Pancreas (tissue), 10 donors: ENCODE measurements at regions not wholly inside any gene's neighbourhood (a gene's known extent, or its start where the extent isn't known, plus 50 kb on each side); places are given as distances from the start of the nearest gene placed in this dataset.

Experiments
- ATAC-seq, 4 donors: fragments of 200-7000 bp; cut with Tn5 transposase; one replicate each; pipeline versions ENCODE4 v1.8.0 to v1.9.1; 2020; ENCODE audit warnings: mild to moderate bottlenecking in 4 of 4, moderate library complexity in 4 of 4
- DNase-seq, 6 donors: peaks; one replicate each; pipeline ENCODE4 v3.0.0-alpha.2; 2020
- FAIRE-seq: peaks from 2 replicates; lab custom pipeline; 2012; peaks lifted over from hg19 to GRCh38; lab: Jason Lieb, UNC
- H3K27ac ChIP-seq, 4 donors: fragments of 200-600 bp; sonication (generic); 1 replicate in 3 of 4; 2 replicates in 1 of 4; pipeline versions ENCODE4 v1.5.0 to v1.8.0; 2020
- H3K27me3 ChIP-seq, 4 donors: fragments of 200-600 bp; one replicate each; pipeline ENCODE4 v1.8.0; 2021
- H3K36me3 ChIP-seq, 3 donors: fragments of 200-600 bp; sonication (generic) in 1 of 3; one replicate each; pipeline versions ENCODE4 v1.5.0 to v1.8.0; 2020 to 2021
- H3K4me1 ChIP-seq, 3 donors: fragments of 200-600 bp; one replicate each; pipeline ENCODE4 v1.8.0; 2021
- H3K4me3 ChIP-seq, 4 donors: fragments of 200-600 bp; sonication (generic) in 2 of 4; one replicate each; pipeline versions ENCODE4 v1.5.0 to v1.8.0; 2020 to 2021
- H3K9me3 ChIP-seq, 4 donors: fragments of 200-600 bp; one replicate each; pipeline ENCODE4 v1.8.0; 2021
- WGBS, 2 donors: extraction: QIAGEN DNeasy Blood & Tissue Kit; methylation state at CpG; one replicate each; pipeline ENCODE4 v1.1.7; 2013; 5-methylcytosine and 5-hydroxymethylcytosine counted together
- intact Hi-C, 3 donors: fragments of 100-400 bp; cut with DNase I; formaldehyde crosslinking; loops; one replicate each; pipeline versions ENCODE4 v1.11.1 to v1.14.2; 2022
- TF ChIP-seq, protein P1 (sequence below), 4 donors: fragments of 200-600 bp; sonication (generic) in 3 of 4; IDR thresholded peaks; one replicate each; pipeline versions ENCODE4 v1.5.0 to v1.8.0; 2021; ENCODE audit warnings: antibody characterized with exemption in 4 of 4
- donor health status: healthy with polysubstance abuse.
- donor health status: DM: no; HTN: no; CAD: no; lungs with moderate emphysema.
- donor health status: DM: no; HTN: no; CAD: no.
- donor health status: control.
- donor health status: control.
- donor health status: Bipolar disorder and iron deficiency.
- donor health status: DM: yes; HTN: yes; CAD: no.
- donor health status: DM: no; HTN: no; CAD: no.
- donor health status: DM: no; HTN: no; CAD: no.
- donor health status: DM: yes; HTN: yes; CAD: no.

DNA sequence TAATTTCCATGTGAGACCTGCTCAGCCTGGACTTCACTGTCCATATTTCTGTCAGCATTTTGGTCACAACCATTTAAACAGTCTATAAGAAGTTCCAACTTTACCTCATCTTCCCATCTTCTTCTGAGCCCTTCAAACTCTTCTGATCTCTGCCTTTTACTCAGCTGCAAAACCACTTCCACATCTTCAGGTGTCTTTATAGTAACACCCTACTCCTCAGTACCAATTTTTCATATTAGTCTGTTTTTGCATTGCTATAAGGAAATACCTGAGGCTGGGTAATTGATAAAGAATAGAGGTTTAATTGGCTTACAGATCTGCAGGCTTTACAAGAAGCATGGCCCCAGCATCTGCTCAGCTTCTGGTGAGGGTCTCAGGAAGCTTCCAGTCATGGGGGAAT is 1648.9 kb upstream of the SLC10A2 start:
- TF ChIP-seq, protein P1, sequence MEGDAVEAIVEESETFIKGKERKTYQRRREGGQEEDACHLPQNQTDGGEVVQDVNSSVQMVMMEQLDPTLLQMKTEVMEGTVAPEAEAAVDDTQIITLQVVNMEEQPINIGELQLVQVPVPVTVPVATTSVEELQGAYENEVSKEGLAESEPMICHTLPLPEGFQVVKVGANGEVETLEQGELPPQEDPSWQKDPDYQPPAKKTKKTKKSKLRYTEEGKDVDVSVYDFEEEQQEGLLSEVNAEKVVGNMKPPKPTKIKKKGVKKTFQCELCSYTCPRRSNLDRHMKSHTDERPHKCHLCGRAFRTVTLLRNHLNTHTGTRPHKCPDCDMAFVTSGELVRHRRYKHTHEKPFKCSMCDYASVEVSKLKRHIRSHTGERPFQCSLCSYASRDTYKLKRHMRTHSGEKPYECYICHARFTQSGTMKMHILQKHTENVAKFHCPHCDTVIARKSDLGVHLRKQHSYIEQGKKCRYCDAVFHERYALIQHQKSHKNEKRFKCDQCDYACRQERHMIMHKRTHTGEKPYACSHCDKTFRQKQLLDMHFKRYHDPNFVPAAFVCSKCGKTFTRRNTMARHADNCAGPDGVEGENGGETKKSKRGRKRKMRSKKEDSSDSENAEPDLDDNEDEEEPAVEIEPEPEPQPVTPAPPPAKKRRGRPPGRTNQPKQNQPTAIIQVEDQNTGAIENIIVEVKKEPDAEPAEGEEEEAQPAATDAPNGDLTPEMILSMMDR (IDR thresholded peaks at IDR 0.05) = no peak
- no peak for ATAC-seq
- FAIRE-seq = no peak

DNA sequence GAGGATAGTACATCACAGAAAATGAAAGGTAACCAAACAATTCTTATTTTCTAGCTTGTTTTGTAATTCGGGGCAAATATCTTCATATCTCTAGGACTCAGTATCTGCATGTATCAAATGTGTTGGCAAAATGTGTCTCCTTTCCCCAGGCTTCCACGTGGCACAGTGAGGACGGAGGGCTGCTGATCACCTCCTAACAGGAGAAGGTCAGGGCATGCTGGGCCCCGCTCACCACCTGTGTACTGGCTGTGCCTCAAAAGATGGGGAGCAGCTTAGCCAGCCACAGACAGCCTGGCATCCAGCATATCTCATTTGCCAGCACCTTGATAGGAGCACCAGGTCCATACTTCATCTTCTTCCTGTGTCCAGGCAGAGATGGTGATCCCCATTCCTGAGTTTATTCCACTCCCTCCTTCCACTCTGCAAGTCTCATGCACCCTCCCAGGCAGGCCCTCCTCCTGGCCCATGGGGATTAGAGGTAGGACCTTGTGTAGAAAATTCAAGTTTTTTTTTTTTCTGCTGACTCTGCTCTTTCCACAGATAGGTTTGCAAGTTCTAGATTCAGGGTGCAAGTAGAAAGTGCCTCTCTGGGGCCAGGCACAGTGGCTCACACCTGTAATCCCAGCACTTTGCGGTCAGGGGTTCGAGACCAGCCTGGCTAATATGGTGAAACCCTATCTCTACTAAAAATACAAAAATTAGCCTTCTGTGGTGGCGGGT is 1639.0 kb upstream of the SLC10A2 start:
- ATAC-seq (no peak), FAIRE-seq (no peak), DNase-seq (peak in 1 of 6 donors; percentile 31)
- H3K36me3 ChIP-seq = no peaks in the 10 kb centered on the region
- intact Hi-C loops = no loop called here
- no peaks in the 10 kb centered on the region for H3K9me3 ChIP-seq
- TF ChIP-seq, protein P1 (IDR thresholded peaks at IDR 0.05) = no peak
- no peak overlapping the region for H3K27ac ChIP-seq
- H3K4me1 ChIP-seq = no peaks in the 10 kb centered on the region
- H3K4me3 ChIP-seq = no peak overlapping the region
- 68 to 78% methylated on average over 7 of the region's 7 CpGs for WGBS, 2 donors
- H3K27me3 ChIP-seq = no peaks in the 10 kb centered on the region

More for the DNA sequence above, 1648.9 kb upstream of the SLC10A2 start:
- H3K4me3 ChIP-seq = no peak overlapping the region
- no peaks in the 10 kb centered on the region for H3K4me1 ChIP-seq
- DNase-seq = no peak
- no peak overlapping the region for H3K27ac ChIP-seq
- intact Hi-C loops = no loop called here
- no peaks in the 10 kb centered on the region for H3K9me3 ChIP-seq
- H3K36me3 ChIP-seq = no peaks in the 10 kb centered on the region
- no peaks in the 10 kb centered on the region for H3K27me3 ChIP-seq

DNA sequence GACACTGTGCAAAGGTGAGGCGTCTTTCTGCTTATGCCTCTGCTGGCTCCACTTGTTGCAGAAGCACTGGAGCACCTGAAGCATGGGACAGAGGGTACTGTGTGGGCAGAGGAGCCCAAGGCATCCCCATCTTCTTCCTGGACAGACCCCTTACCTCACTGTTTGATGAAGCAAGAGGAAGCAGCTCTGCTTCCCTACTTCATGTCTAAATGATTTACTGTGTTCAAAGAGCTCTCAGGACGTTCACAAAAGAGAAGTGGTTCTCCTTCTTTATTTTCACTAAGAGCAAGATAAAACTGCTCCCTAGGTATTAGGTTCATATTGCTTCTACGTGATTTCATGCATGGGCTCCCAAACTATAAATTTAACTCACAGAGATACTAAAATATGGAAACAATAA is 1635.4 kb upstream of the SLC10A2 start:
- 60 to 67% methylated on average over 3 of the region's 3 CpGs for WGBS, 2 donors
- H3K36me3 ChIP-seq = no peaks in the 10 kb centered on the region
- intact Hi-C loops = no loop called here
- DNase-seq (no peak), FAIRE-seq (no peak), ATAC-seq (no peak)
- H3K4me3 ChIP-seq = no peak overlapping the region
- no peaks in the 10 kb centered on the region for H3K4me1 ChIP-seq
- TF ChIP-seq, protein P1 (IDR thresholded peaks at IDR 0.05) = no peak
- no peak overlapping the region for H3K27ac ChIP-seq
- no peaks in the 10 kb centered on the region for H3K27me3 ChIP-seq
- no peaks in the 10 kb centered on the region for H3K9me3 ChIP-seq

DNA sequence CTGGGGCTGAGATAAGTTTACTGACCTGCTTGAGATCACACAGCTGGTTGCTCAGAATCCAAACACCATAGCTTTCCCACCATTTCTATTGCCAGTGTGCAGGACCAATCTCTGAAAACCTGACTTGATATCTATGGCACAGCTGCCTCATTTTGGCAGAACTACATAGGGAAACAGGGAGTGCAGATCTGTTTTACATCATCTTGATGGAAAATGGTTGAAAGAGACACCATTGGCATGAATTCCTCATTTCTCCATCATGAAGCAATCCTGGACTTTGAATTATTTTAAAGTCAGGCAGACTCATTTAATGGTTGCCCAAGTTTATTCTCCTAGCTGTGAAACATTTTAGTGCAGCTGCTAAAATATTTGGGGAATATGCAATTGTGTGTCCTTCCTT is 1628.2 kb upstream of the SLC10A2 start:
- DNase-seq (no peak), ATAC-seq (no peak), FAIRE-seq (no peak)
- no peak overlapping the region for H3K4me3 ChIP-seq
- no peak overlapping the region for H3K27ac ChIP-seq
- no peaks in the 10 kb centered on the region for H3K36me3 ChIP-seq
- TF ChIP-seq, protein P1 (IDR thresholded peaks at IDR 0.05) = no peak
- H3K4me1 ChIP-seq = no peaks in the 10 kb centered on the region
- no peaks in the 10 kb centered on the region for H3K9me3 ChIP-seq
- H3K27me3 ChIP-seq = no peaks in the 10 kb centered on the region
- intact Hi-C loops = no loop called here

DNA sequence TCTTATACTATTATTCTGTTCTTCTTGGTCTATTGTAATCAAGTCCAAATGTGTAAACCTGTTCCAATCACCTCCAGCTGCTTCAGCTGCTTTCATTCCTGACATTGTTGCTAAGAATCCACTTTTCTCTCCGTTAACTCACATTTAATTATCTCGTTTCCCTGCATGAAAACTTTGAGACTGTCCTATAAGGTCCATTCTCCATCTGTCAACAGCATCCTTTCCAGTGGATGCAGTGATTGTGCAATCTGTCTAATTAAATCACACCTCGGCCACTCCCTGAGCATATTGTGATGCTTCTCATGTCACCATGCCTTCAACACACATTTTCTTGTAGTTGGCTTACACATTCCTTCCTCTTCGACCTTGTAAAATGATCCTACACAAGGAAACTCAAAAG is 1626.9 kb upstream of the SLC10A2 start:
- FAIRE-seq (no peak), ATAC-seq (no peak), DNase-seq (no peak)
- TF ChIP-seq, protein P1 (IDR thresholded peaks at IDR 0.05) = no peak
- no peaks in the 10 kb centered on the region for H3K27me3 ChIP-seq
- no peaks in the 10 kb centered on the region for H3K9me3 ChIP-seq
- intact Hi-C loops = no loop called here
- H3K4me1 ChIP-seq = no peaks in the 10 kb centered on the region
- H3K27ac ChIP-seq = no peak overlapping the region
- no peaks in the 10 kb centered on the region for H3K36me3 ChIP-seq
- WGBS, 2 donors = 54 to 61% methylated on average over 4 of the region's 4 CpGs
- H3K4me3 ChIP-seq = no peak overlapping the region
